B cell (primary cell): ENCODE measurements at regions not wholly inside any gene's neighbourhood (a gene's known extent, or its start where the extent isn't known, plus 50 kb on each side); places are given as distances from the start of the nearest gene placed in this dataset.

Experiments used
- ATAC-seq: fragments of 200-7000 bp; cut with Tn5 transposase; one replicate; pipeline ENCODE4 v1.10.0; 2021; ENCODE audit warnings: low read depth, mild to moderate bottlenecking, moderate number of reproducible peaks, moderate library complexity
- CTCF ChIA-PET: fragments of 350-600 bp; sonication (Branson Sonifier 250); formaldehyde crosslinking; loops from one replicate; lab custom pipeline; 2021; ENCODE audit warnings: antibody characterized with exemption, inconsistent platforms; lab: Charles Lee
- POLR2A ChIA-PET: fragments of 350-600 bp; sonication (Branson Sonifier 250); formaldehyde crosslinking; loops from one replicate; lab custom pipeline; 2021; ENCODE audit warnings: antibody characterized with exemption; lab: Charles Lee
- DNase-seq: peaks from one replicate; pipeline ENCODE4 v3.0.0; 2013
- H2AFZ ChIP-seq: 2 replicates; pipeline ENCODE4 v1.6.1; 2012; ENCODE audit warnings: mild to moderate bottlenecking, low read depth, low read length; ENCODE audit not compliant: insufficient read depth, poor library complexity, severe bottlenecking
- H3K27ac ChIP-seq, 2 donors: 1 replicate in 1 of 2; 2 replicates in 1 of 2; pipeline ENCODE4 v1.5.1; 2012 to 2013; ENCODE audit warnings: low read length in 2 of 2, mild to moderate bottlenecking in 2 of 2, moderate library complexity in 1 of 2
- H3K27me3 ChIP-seq, 4 experiments: fragments of 200-600 bp in 1 of 4; sonication (generic) in 1 of 4; replicated peaks in 1 of 4; 1 replicate in 2 of 4; 2 replicates in 2 of 4; pipeline versions ENCODE4 v1.6.1 to v1.7.0; 2013 to 2016; ENCODE audit warnings: low read length in 3 of 4, mild to moderate bottlenecking in 2 of 4, mixed read lengths in 1 of 4, moderate library complexity in 1 of 4; ENCODE audit not compliant: insufficient read depth in 4 of 4, control insufficient read depth in 3 of 4; ENCODE audit errors: control extremely low read depth in 1 of 4
- H3K36me3 ChIP-seq, 2 experiments: replicated peaks in 1 of 2; 1 replicate in 1 of 2; 2 replicates in 1 of 2; pipeline versions ENCODE4 v1.6.1 to v1.7.1; 2013; ENCODE audit warnings: low read length in 1 of 2; ENCODE audit not compliant: insufficient read depth in 2 of 2, control insufficient read depth in 1 of 2; ENCODE audit errors: control extremely low read depth in 1 of 2, extremely low read depth in 1 of 2
- H3K4me1 ChIP-seq, 2 donors: fragments of 200-600 bp in 1 of 2; sonication (generic) in 1 of 2; 1 replicate in 1 of 2; 2 replicates in 1 of 2; pipeline versions ENCODE4 v1.5.1 to v1.6.1; 2013 to 2017; ENCODE audit warnings: low read length in 2 of 2; ENCODE audit not compliant: control insufficient read depth in 2 of 2, insufficient read depth in 2 of 2
- H3K4me2 ChIP-seq: replicated peaks from 2 replicates; pipeline ENCODE3; 2012; ENCODE audit warnings: mild to moderate bottlenecking, low read depth, low read length; ENCODE audit not compliant: poor library complexity, severe bottlenecking
- H3K4me3 ChIP-seq, 5 experiments: fragments of 200-600 bp in 1 of 5; sonication (generic) in 1 of 5; 1 replicate in 3 of 5; 2 replicates in 2 of 5; pipeline versions ENCODE4 v1.5.1 to v1.7.0; 2011 to 2016; ENCODE audit warnings: low read length in 4 of 5, mild to moderate bottlenecking in 4 of 5, low read depth in 2 of 5, control low read depth in 1 of 5, moderate library complexity in 1 of 5; ENCODE audit not compliant: insufficient read depth in 1 of 5; ENCODE audit errors: control extremely low read depth in 1 of 5, extremely low read depth in 1 of 5
- H3K79me2 ChIP-seq: fragments of 200-600 bp; sonication (generic); one replicate; pipeline ENCODE4 v1.6.0; 2016; ENCODE audit warnings: low read length; ENCODE audit not compliant: control insufficient read depth, insufficient read depth
- H3K9ac ChIP-seq: fragments of 200-600 bp; sonication (generic); 2 replicates; pipeline ENCODE4 v1.6.1; 2017; ENCODE audit warnings: mild to moderate bottlenecking, low read length, moderate library complexity
- H3K9me3 ChIP-seq, 3 donors: one replicate each; pipeline versions ENCODE4 v1.6.1 to v1.7.1; 2013; ENCODE audit warnings: low read length in 2 of 3; ENCODE audit not compliant: control insufficient read depth in 2 of 3, insufficient read depth in 1 of 3; ENCODE audit errors: control extremely low read depth in 1 of 3
- H4K20me1 ChIP-seq: 2 replicates; pipeline ENCODE4 v1.6.0; 2012; ENCODE audit warnings: mild to moderate bottlenecking, low read length; ENCODE audit not compliant: insufficient read depth, control insufficient read depth, poor library complexity, severe bottlenecking
- H3K27ac Mint-ChIP-seq: one replicate; pipeline ENCODE4 v1.8.0; 2021; ENCODE audit warnings: mixed read lengths
- H3K27me3 Mint-ChIP-seq: one replicate; pipeline ENCODE4 v1.8.0; 2021; ENCODE audit warnings: mixed read lengths
- H3K4me1 Mint-ChIP-seq: one replicate; pipeline ENCODE4 v1.8.0; 2021; ENCODE audit warnings: mixed read lengths
- H3K4me3 Mint-ChIP-seq: one replicate; pipeline ENCODE4 v1.8.0; 2021; ENCODE audit warnings: mixed read lengths
- H3K9me3 Mint-ChIP-seq: one replicate; pipeline ENCODE4 v1.8.0; 2022; ENCODE audit warnings: mixed read lengths; ENCODE audit not compliant: insufficient read depth
- EZH2 ChIP-seq: IDR thresholded peaks from 2 replicates; pipeline ENCODE4 v1.6.1; 2012; ENCODE audit warnings: borderline replicate concordance, low read depth, mild to moderate bottlenecking, moderate library complexity, low read length; ENCODE audit not compliant: insufficient read depth, poor library complexity, severe bottlenecking
- WGBS: methylation state at CpG from one replicate; pipeline ENCODE4 v1.1.5; 2013; ENCODE audit warnings: missing lambda C conversion rate; ENCODE audit not compliant: insufficient coverage; 5-methylcytosine and 5-hydroxymethylcytosine counted together
- intact Hi-C: fragments of 100-400 bp; cut with micrococcal nuclease; formaldehyde crosslinking; loops from one replicate; pipeline ENCODE4 v1.10.0; 2022
- TF ChIP-seq, protein P1 (sequence below): fragments of 200-600 bp; IDR thresholded peaks from one replicate; pipeline ENCODE4 v1.8.0; 2022; ENCODE audit warnings: antibody characterized with exemption, mild to moderate bottlenecking

DNA sequence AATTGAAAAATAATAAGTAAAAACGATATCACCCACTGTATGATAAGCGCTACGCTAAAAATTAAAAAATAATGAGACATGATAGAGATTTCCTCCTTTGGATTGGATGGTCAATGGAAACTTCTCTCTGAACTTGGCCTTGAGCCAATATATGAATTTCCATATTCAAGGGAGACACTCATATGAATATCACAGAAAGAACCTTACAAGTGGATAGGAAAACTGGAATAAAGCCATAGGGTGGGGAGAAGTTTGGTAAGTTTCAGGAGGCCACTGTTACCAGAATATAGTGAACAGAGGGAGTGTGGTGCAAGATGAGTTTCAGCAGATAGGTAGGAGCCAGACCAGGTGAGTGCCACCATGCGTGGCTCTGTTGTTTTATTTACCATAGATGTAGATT, 147.2 kb downstream of the SEM1 start:
- Histone ChIP-seq H3K9me3 (no peaks in the 10 kb centered on the region), H3K27me3 (no peaks in the 10 kb centered on the region), H3K79me2 (no peaks in the 10 kb centered on the region), H3K4me2 (no peak overlapping the region), H3K27ac (no peak overlapping the region), H3K9ac (no peak overlapping the region), H3K4me1 (no peaks in the 10 kb centered on the region), H4K20me1 (no peaks in the 10 kb centered on the region), H3K36me3 (no peaks in the 10 kb centered on the region), H3K4me3 (no peak overlapping the region), H2AFZ (no peak overlapping the region)
- WGBS: no CpG with 5 or more reads among the region's 4 CpGs
- H3K9me3 Mint-ChIP-seq: no peaks in the 10 kb centered on the region
- ChIA-PET CTCF (no interaction called here), POLR2A (no interaction called here)
- intact Hi-C loops: no loop called here
- H3K27ac Mint-ChIP-seq: no peak overlapping the region
- DNase-seq (no peak), ATAC-seq (no peak)
- TF ChIP-seq, protein P1, sequence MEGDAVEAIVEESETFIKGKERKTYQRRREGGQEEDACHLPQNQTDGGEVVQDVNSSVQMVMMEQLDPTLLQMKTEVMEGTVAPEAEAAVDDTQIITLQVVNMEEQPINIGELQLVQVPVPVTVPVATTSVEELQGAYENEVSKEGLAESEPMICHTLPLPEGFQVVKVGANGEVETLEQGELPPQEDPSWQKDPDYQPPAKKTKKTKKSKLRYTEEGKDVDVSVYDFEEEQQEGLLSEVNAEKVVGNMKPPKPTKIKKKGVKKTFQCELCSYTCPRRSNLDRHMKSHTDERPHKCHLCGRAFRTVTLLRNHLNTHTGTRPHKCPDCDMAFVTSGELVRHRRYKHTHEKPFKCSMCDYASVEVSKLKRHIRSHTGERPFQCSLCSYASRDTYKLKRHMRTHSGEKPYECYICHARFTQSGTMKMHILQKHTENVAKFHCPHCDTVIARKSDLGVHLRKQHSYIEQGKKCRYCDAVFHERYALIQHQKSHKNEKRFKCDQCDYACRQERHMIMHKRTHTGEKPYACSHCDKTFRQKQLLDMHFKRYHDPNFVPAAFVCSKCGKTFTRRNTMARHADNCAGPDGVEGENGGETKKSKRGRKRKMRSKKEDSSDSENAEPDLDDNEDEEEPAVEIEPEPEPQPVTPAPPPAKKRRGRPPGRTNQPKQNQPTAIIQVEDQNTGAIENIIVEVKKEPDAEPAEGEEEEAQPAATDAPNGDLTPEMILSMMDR: no peak
- no peak for TF ChIP-seq EZH2
- no peaks in the 10 kb centered on the region for H3K27me3 Mint-ChIP-seq
- H3K4me1 Mint-ChIP-seq: no peaks in the 10 kb centered on the region
- H3K4me3 Mint-ChIP-seq: no peak overlapping the region

DNA sequence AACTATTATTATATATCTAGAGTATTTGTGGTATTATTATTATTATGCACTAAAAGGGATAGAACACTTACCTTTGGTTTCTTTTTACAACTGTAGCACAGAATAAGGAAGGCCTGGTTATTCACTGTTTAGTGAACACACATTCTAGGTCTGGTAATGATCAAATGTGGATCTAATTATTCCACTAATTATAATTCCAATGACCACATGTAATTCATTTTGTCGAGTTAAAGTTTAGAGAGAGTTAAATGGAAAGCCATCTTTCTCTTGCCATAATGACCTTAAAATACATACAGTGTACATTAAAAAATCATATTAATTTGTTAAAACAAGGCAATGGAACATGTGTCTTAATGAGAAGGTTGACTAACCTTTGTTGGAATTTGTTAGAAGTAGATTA, 147.8 kb downstream of the SEM1 start:
- H3K4me2 ChIP-seq: no peak overlapping the region
- no peaks in the 10 kb centered on the region for H3K27me3 Mint-ChIP-seq
- no peaks in the 10 kb centered on the region for H3K27me3 ChIP-seq
- no peaks in the 10 kb centered on the region for H3K4me1 ChIP-seq
- no peaks in the 10 kb centered on the region for H3K9me3 ChIP-seq
- H3K9ac ChIP-seq: no peak overlapping the region
- H3K27ac ChIP-seq: no peak overlapping the region
- no peaks in the 10 kb centered on the region for H3K9me3 Mint-ChIP-seq
- ChIA-PET POLR2A (no interaction called here), CTCF (no interaction called here)
- H3K79me2 ChIP-seq: no peaks in the 10 kb centered on the region
- no CpG with 5 or more reads among the region's 1 CpG for WGBS
- H3K4me3 Mint-ChIP-seq: no peak overlapping the region
- intact Hi-C loops: no loop called here
- DNase-seq: no peak
- no peak overlapping the region for H3K27ac Mint-ChIP-seq
- no peak for ATAC-seq
- no peaks in the 10 kb centered on the region for H3K36me3 ChIP-seq
- no peaks in the 10 kb centered on the region for H4K20me1 ChIP-seq
- TF ChIP-seq EZH2: no peak
- TF ChIP-seq, protein P1: no peak
- H3K4me1 Mint-ChIP-seq: no peaks in the 10 kb centered on the region
- no peak overlapping the region for H2AFZ ChIP-seq
- no peak overlapping the region for H3K4me3 ChIP-seq
